ENCODE measurements at regions not wholly inside any gene's neighbourhood (a gene's known extent, or its start where the extent isn't known, plus 50 kb on each side); places are given as distances from the start of the nearest gene placed in this dataset.

- no peak for TF ChIP-seq CTCF (IDR thresholded peaks at IDR 0.05; ENCODE audit: low read depth, low read length)
Observed at GRCh38 chr5:125336401-125336800, 590.0 kb upstream of the ZNF608 start.

GRCh38 chr5:125337294-125337693 is 590.9 kb upstream of the ZNF608 start:
- no peak for TF ChIP-seq CTCF (IDR thresholded peaks at IDR 0.05; ENCODE audit: low read depth, low read length)
- DNase-seq (ENCODE audit: extremely low read depth, low read depth), result no peak

More at GRCh38 chr5:125336401-125336800, 590.0 kb upstream of the ZNF608 start:
- no peak for DNase-seq (ENCODE audit: extremely low read depth, low read depth)

- no peak for DNase-seq (ENCODE audit: extremely low read depth, low read depth)
- no peak; the same call in 1 of the 2 replicates for TF ChIP-seq CTCF (IDR thresholded peaks at IDR 0.05; ENCODE audit: low read depth, low read length)
Observed at GRCh38 chr5:125338440-125339174, 592.2 kb upstream of the ZNF608 start.

- no peak for DNase-seq (ENCODE audit: extremely low read depth, low read depth)
- no peak for TF ChIP-seq CTCF (IDR thresholded peaks at IDR 0.05; ENCODE audit: low read depth, low read length)
Observed at GRCh38 chr5:125341436-125341835, 595.0 kb upstream of the ZNF608 start.

- no peak for DNase-seq (ENCODE audit: extremely low read depth, low read depth)
- TF ChIP-seq CTCF (IDR thresholded peaks at IDR 0.05; ENCODE audit: low read depth, low read length), result no peak
Observed at GRCh38 chr5:125343015-125343414, 596.6 kb upstream of the ZNF608 start.

- no peak for TF ChIP-seq CTCF (IDR thresholded peaks at IDR 0.05; ENCODE audit: low read depth, low read length)
- no peak for DNase-seq (ENCODE audit: extremely low read depth, low read depth)
Observed at GRCh38 chr5:125346316-125346715, 599.9 kb upstream of the ZNF608 start.

- no peak for DNase-seq (ENCODE audit: extremely low read depth, low read depth)
- no peak for TF ChIP-seq CTCF (IDR thresholded peaks at IDR 0.05; ENCODE audit: low read depth, low read length)
Observed at GRCh38 chr5:125348221-125348692, 601.8 kb upstream of the ZNF608 start.

All from AG09319 (cell line).